Epithelial cell of proximal tubule (primary cell): ENCODE measurements at regions not wholly inside any gene's neighbourhood (a gene's known extent, or its start where the extent isn't known, plus 50 kb on each side); places are given as distances from the start of the nearest gene placed in this dataset.
"Not testable (repeated sequence)": the region's sequence is repeated elsewhere in the genome, so short reads cannot be mapped to it uniquely, and the experiment has no call there.

Experiments
- DNase-seq: peaks from one replicate; pipeline ENCODE4 v3.0.0-alpha.2; 2011; ENCODE audit warnings: low read depth
- H3K4me3 ChIP-seq: 2 replicates; pipeline ENCODE4 v1.5.1; 2011; ENCODE audit warnings: low read depth, mild to moderate bottlenecking, low read length

DNA sequence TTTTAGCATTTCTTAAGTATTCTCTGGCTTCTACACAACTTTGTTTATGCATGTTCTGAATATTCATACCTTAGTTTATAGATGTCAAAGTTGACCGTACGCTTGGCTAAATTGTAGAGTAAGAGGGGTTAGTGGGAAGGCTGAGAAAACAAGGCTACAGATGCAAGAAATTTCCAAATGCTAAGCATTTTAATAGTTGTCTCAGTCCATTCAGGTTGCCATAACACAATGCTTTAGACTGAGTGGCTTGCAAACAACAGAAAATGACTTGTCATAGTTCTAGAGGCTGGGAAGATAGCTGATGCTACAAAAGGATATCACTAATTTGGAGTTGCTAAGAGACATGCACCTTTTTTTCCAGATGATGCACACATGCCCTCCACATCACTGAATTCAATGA, 53.0 kb upstream of the C1QTNF3 start:
- not testable (repeated sequence) for DNase-seq, H3K4me3 ChIP-seq

- not testable (repeated sequence) for DNase-seq
These were observed 56.9 kb upstream of the C1QTNF3 start for GRCh38 chr5:34099891-34100290.

DNA sequence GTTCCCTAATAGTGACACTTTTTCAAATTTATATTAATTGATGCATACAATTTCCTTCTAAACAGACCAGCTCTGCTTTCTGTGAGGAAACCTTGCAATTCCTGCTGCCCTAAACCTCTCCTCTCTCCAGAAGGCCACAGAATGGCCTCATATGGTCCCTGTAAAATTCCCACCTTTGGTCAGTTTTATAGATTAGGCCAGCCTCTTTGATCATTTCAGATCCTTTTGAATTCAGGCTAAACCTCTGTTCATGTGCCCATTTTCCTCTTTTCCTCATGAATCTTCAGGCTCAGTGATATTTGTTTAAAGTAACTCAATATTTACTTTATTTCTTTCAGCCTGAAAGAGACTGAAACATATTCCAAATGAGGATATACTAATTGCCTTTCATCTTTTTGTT, 58.6 kb upstream of the C1QTNF3 start:
- DNase-seq, H3K4me3 ChIP-seq: not testable (repeated sequence)

More at GRCh38 chr5:34099891-34100290, 56.9 kb upstream of the C1QTNF3 start:
- H3K4me3 ChIP-seq: not testable (repeated sequence)

DNA sequence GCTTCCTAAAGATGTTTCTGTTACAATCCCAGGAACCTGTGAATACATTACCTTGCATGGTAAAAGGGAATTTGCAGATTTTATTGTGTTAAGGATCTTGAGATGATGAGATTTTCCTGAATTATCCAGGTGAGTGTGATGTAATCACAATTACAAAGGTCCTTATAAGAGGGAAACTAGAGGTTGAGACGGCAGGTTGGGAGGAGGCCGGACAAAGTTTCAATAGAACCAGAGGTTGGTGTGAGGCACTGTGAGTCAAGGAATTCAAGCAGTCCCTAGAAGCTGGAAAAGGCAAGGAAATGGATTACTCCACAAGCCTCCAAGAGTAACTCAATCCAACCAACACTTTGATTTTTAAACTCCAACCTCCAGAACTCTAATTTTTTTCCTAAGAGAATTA, 65.9 kb upstream of the C1QTNF3 start:
- H3K4me3 ChIP-seq, DNase-seq: not testable (repeated sequence)

DNA sequence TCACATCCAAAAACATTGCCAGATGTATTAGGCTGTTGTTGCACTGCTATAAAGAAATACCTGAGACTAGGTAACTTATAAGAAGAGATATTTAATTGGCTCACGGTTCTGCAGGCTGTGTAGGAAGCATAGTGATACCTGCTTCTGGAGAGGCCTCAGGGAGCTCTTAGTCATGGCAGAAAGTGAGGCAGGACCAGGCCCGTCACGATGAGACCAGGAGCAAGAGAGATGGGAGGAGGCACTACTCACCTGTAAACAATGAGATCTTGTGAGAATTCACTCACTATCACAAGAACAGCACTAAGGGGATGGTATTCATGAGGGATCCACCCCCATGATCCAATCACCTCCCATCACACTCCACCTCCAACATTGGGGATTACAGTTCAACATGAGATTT, 81.3 kb upstream of the C1QTNF3 start:
- not testable (repeated sequence) for DNase-seq, H3K4me3 ChIP-seq

- H3K4me3 ChIP-seq, DNase-seq: not testable (repeated sequence)
These were observed 82.3 kb upstream of the C1QTNF3 start for GRCh38 chr5:34125354-34125753.

DNA sequence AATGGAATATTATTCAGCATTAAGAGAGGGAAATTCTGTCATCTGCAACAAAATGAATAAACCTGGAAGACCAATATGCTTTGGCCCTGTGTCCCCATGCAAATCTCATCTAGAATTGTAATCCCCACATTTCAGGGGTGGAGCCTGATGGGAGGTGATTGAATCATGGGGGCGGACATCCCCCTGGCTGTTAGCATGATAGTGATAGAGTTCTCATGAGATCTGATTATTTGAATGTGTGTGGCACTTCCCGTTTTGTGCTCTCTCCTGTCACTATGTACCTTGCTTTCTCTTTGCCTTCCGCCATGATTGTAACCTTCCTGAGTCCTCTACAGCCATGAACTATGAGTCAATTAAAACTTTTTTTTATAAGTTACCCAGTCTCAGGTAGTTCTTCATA, 83.7 kb upstream of the C1QTNF3 start:
- not testable (repeated sequence) for H3K4me3 ChIP-seq, DNase-seq

- not testable (repeated sequence) for DNase-seq
These were observed 84.8 kb upstream of the C1QTNF3 start for GRCh38 chr5:34127818-34128217.

GRCh38 chr5:34128890-34129289, 85.9 kb upstream of the C1QTNF3 start:
- not testable (repeated sequence) for H3K4me3 ChIP-seq, DNase-seq

More at GRCh38 chr5:34127818-34128217, 84.8 kb upstream of the C1QTNF3 start:
- H3K4me3 ChIP-seq: not testable (repeated sequence)

- H3K4me3 ChIP-seq, DNase-seq: not testable (repeated sequence)
These were observed 112.0 kb upstream of the C1QTNF3 start for GRCh38 chr5:34154988-34155387.

GRCh38 chr5:34156703-34157414, 113.8 kb upstream of the C1QTNF3 start:
- not testable (repeated sequence) for H3K4me3 ChIP-seq, DNase-seq

DNA sequence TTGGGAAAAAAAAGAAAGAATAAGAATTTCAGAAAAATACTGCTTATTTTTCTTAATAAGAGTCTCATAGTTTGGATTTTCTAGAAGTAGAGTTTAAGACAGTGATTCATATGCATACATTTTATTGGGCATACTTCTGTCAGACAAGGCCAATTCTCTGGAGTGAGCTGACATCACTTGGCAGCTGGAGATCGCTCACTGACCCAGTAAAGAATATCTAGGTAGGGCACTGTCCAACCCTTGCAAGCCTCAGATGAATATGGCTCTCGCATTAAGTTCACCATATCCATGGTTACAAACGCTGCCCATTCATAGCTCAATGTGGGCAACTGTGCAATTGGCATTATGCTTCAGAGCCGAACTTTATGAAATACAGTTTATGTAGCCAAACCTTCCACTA, 117.9 kb upstream of the C1QTNF3 start:
- not testable (repeated sequence) for DNase-seq, H3K4me3 ChIP-seq

- not testable (repeated sequence) for DNase-seq
These were observed 128.4 kb upstream of the C1QTNF3 start for GRCh38 chr5:34171398-34171797.

GRCh38 chr5:34179453-34180190, 136.6 kb upstream of the C1QTNF3 start:
- not testable (repeated sequence) for H3K4me3 ChIP-seq, DNase-seq

More at GRCh38 chr5:34171398-34171797, 128.4 kb upstream of the C1QTNF3 start:
- H3K4me3 ChIP-seq: not testable (repeated sequence)

DNA sequence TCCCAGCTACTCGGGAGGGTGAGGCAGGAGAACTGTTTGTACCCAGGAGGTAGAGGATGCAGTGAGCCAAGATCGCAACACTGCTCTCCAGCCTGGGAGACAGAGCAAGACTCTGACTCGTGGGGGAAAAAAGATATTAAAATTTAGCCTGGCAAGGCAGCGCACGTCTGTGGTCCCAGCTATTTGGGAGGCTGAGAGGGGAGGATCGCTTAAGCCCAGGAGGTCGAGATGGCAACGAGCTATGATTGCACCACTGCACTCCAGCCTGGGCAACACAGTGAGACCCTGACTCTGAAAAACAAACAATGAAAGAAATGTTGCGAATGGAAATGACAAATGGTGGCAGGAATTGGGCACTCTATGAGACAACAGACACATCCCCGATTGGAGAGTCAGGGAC, 137.2 kb upstream of the C1QTNF3 start:
- H3K4me3 ChIP-seq, DNase-seq: not testable (repeated sequence)

DNA sequence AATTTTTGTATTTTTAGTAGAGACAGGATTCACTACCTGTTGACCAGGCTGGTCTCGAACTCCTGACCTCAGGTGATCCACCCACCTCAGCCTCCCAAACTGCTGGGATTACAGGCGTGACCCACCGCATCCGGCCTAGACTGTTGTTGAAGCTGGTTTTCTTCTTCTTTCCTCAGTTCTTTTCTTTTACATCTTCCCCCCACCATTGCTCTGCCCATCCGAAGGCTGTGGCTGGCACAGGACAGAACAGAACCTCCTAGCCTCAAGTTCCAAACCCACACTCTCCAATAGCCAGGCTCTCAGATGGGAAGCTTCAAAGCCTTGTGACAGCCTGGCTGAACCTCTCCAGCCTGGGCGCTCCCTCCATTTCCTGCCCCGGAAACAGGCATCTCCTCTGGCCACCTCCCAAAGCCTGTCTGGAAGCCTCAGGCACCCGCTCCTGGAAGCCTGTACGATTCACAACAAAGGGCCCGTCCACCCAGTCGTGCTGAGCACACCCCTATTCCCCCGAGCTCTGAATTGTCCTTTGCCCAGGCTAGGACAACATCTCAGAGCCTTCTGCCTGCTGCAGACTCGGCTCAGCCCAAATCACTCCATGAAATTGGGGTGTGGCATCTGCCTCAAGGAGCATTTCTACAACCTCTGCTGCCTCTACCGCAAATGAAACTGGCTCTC, 138.1 kb upstream of the C1QTNF3 start:
- not testable (repeated sequence) for H3K4me3 ChIP-seq, DNase-seq

- DNase-seq, H3K4me3 ChIP-seq: not testable (repeated sequence)
These were observed 142.0 kb upstream of the C1QTNF3 start for GRCh38 chr5:34185005-34185404.

DNA sequence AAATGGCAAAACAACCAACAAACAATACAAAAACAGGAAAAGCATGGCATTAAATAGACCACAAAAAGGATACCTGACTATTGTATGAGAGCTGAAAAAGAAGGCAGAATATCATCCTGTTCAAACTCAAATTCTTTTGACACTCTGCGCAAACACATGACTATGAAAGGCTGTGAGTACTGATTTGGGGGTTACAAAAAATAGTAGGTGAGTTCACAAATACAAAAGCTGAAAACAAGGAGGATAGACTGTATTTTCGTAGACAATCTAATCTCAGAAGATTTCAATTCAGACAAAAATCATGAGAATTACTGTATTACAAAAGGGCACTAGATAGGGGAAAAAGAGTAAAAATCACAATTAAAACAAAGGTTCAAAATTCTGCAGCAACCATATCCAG, 142.6 kb upstream of the C1QTNF3 start:
- not testable (repeated sequence) for DNase-seq, H3K4me3 ChIP-seq

GRCh38 chr5:34186108-34186507, 143.1 kb upstream of the C1QTNF3 start:
- not testable (repeated sequence) for DNase-seq, H3K4me3 ChIP-seq

GRCh38 chr5:34186865-34187264, 143.9 kb upstream of the C1QTNF3 start:
- not testable (repeated sequence) for H3K4me3 ChIP-seq, DNase-seq
